Activated CD8-positive, alpha-beta T cell treated with anti-CD3 and anti-CD28 coated beads for 36 hours (primary cell): ENCODE measurements at regions not wholly inside any gene's neighbourhood (a gene's known extent, or its start where the extent isn't known, plus 50 kb on each side); places are given as distances from the start of the nearest gene placed in this dataset.

ENCODE experiments used
- ATAC-seq: fragments of 200-7000 bp; cut with Tn5 transposase; one replicate; pipeline ENCODE4 v1.10.0; 2021; ENCODE audit warnings: mild to moderate bottlenecking, moderate library complexity
- CTCF ChIA-PET: fragments of 350-600 bp; sonication (Branson Sonifier 250); formaldehyde crosslinking; loops from one replicate; lab custom pipeline; 2021; ENCODE audit warnings: antibody characterized with exemption; lab: Charles Lee
- POLR2A ChIA-PET: fragments of 350-600 bp; sonication (Branson Sonifier 250); formaldehyde crosslinking; loops from one replicate; lab custom pipeline; 2021; ENCODE audit warnings: antibody characterized with exemption; lab: Charles Lee
- DNase-seq: peaks from one replicate; pipeline ENCODE4 v3.0.0-alpha.2; 2020
- H3K27ac Mint-ChIP-seq: one replicate; pipeline ENCODE4 v1.8.0; 2021; ENCODE audit warnings: mild to moderate bottlenecking, mixed read lengths
- H3K27me3 Mint-ChIP-seq: one replicate; pipeline ENCODE4 v1.8.0; 2021; ENCODE audit warnings: mixed read lengths
- H3K36me3 Mint-ChIP-seq: one replicate; pipeline ENCODE4 v1.8.0; 2021; ENCODE audit warnings: low read depth, mixed read lengths
- H3K4me1 Mint-ChIP-seq: one replicate; pipeline ENCODE4 v1.8.0; 2021; ENCODE audit warnings: low read depth, mixed read lengths
- H3K4me3 Mint-ChIP-seq: one replicate; pipeline ENCODE4 v1.8.0; 2021; ENCODE audit warnings: mild to moderate bottlenecking, moderate library complexity, mixed read lengths
- H3K9me3 Mint-ChIP-seq: one replicate; pipeline ENCODE4 v1.8.0; 2021; ENCODE audit warnings: mixed read lengths
- intact Hi-C: fragments of 100-400 bp; cut with micrococcal nuclease; formaldehyde crosslinking; loops from one replicate; pipeline ENCODE4 v1.10.0; 2022
- TF ChIP-seq, protein P1 (sequence below): fragments of 200-600 bp; IDR thresholded peaks from one replicate; pipeline ENCODE4 v1.8.0; 2022; ENCODE audit warnings: antibody characterized with exemption, mild to moderate bottlenecking

DNA sequence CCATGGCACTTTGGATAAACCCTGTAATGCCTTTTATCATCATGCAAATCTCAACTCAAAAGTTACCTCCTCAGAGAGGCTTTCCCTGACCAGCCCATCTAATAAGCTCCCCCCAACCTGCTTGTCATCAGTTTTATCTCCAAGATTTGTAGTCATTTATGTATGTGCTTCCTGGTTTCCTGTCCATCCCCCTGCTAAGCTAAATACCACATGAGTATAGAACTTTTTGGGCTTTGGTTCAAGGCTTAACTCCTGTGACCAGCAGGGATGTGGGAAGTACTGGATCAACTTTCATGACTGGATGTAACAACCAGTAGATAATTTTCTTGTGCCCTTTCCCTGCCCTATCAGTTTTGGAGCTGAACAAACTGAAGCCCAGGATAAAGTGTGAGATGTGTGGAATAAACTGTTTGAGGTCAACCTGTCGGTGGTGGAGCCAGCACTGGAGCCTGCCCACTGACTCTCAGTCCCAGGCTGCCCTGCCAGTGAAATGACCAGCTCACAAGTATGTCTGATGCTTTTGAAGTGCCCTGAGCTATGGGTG, 148.6 kb downstream of the CYP26A1 start:
- Mint-ChIP-seq H3K4me3 (no peak overlapping the region), H3K36me3 (no peaks in the 10 kb centered on the region), H3K27me3 (no peaks in the 10 kb centered on the region), H3K9me3 (no peaks in the 10 kb centered on the region), H3K27ac (no peak overlapping the region), H3K4me1 (no peaks in the 10 kb centered on the region)
- TF ChIP-seq, protein P1, sequence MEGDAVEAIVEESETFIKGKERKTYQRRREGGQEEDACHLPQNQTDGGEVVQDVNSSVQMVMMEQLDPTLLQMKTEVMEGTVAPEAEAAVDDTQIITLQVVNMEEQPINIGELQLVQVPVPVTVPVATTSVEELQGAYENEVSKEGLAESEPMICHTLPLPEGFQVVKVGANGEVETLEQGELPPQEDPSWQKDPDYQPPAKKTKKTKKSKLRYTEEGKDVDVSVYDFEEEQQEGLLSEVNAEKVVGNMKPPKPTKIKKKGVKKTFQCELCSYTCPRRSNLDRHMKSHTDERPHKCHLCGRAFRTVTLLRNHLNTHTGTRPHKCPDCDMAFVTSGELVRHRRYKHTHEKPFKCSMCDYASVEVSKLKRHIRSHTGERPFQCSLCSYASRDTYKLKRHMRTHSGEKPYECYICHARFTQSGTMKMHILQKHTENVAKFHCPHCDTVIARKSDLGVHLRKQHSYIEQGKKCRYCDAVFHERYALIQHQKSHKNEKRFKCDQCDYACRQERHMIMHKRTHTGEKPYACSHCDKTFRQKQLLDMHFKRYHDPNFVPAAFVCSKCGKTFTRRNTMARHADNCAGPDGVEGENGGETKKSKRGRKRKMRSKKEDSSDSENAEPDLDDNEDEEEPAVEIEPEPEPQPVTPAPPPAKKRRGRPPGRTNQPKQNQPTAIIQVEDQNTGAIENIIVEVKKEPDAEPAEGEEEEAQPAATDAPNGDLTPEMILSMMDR, result no peak
- ChIA-PET CTCF (interaction anchor here (1.0 to 1.2 kb wide), 3 partner anchors 12 to 107 kb away, joined by 3 read pairs; no protein-coding TSS in a partner anchor), POLR2A (no interaction called here)
- ATAC-seq (no peak), DNase-seq (no peak)
- intact Hi-C loops, result no loop called here

DNA sequence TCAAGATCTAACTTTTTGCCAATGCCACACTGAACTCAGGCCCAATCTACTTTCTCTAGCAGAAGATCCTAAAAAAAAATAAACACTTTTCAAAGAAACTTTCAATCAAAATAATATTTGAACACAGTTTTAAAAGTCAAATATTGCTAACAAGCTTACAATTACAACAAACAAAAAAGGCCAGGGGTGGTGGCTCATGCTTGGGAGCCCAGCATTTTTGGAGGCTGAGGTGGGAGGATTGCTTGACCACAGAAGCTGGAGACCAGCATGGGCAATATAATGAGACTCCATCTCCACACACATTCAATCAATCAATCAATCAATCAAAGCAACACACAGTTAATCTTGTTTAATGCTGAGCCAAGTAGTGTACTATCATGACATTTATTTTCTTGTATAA, 149.2 kb downstream of the CYP26A1 start:
- Mint-ChIP-seq H3K27ac (no peak overlapping the region), H3K27me3 (no peaks in the 10 kb centered on the region), H3K36me3 (no peaks in the 10 kb centered on the region), H3K4me3 (no peak overlapping the region), H3K4me1 (no peaks in the 10 kb centered on the region), H3K9me3 (no peaks in the 10 kb centered on the region)
- TF ChIP-seq, protein P1, result no peak
- ChIA-PET CTCF (interaction anchor here (1.0 to 1.2 kb wide), 2 partner anchors 14 to 107 kb away, joined by 3 read pairs; no protein-coding TSS in a partner anchor), POLR2A (interaction anchor here (0.6 kb wide), 1 partner anchor 118 kb away, joined by 5 read pairs; no protein-coding TSS in a partner anchor)
- intact Hi-C loops, result no loop called here
- no peak for ATAC-seq
- no peak for DNase-seq

DNA sequence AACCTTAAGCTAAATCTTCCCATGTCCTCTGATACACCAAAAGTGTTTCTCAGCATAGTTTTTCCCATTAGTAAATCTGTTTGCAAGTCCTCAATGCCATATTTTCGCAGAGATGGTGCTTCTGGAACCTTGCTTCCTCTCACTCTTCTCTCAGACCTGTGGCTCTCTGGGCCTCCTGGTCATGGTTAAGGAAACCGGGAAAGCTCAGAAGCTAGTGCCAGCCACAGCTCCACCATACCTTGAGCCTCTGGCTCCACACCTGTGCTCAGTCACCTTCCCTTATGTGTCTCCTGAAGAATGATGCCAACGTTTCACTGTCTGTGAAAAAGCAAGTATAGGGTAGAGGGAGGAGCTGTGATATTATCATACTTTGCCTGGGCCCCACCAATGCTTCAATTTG, 149.6 kb downstream of the CYP26A1 start:
- ChIA-PET POLR2A (interaction anchor here (0.6 kb wide), 1 partner anchor 118 kb away, joined by 5 read pairs; no protein-coding TSS in a partner anchor), CTCF (interaction anchor here (1.0 to 1.2 kb wide), 2 partner anchors 13 to 108 kb away, joined by 3 read pairs; no protein-coding TSS in a partner anchor)
- Mint-ChIP-seq H3K27ac (no peak overlapping the region), H3K4me1 (no peaks in the 10 kb centered on the region), H3K36me3 (no peaks in the 10 kb centered on the region), H3K27me3 (no peaks in the 10 kb centered on the region), H3K9me3 (no peaks in the 10 kb centered on the region), H3K4me3 (no peak overlapping the region)
- no peak for DNase-seq
- intact Hi-C loops, result no loop called here
- ATAC-seq, result no peak
- TF ChIP-seq, protein P1, result no peak

DNA sequence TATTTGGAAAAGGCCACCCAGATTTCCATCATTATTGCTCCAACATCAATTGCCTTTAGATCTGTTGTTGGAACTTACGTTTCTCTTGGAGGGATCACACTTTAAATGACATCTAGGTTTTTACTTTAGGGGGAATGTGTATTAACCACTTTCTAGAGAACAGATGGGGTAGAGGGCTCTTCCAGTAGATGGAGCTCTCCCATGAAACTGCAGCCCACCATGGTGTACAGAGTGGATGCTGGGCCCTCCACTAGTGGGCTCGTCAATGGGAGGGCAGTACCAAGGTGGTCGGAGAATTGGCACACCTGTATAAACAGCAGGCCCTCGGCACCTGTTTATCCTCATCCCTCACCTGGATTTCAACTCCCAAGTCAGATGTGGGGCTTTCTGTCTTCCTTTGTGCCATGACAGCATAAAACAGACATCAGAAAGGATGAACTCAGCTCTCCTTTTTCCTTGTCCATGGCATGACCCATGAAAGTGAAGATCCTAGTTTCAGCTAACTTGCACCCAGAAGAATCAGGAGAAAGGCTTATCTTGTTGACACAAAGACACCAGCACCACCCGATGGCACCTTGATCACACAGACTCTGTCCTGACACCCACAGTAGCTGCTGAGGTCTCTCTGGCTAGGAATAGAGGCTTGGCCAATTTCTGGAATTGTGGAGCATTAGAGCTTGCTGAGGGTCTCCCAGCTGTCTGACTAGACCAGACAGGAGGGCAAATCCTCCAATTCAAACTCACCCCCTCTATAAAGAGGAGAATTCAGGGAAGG, 150.5 kb downstream of the CYP26A1 start:
- ATAC-seq (no peak), DNase-seq (no peak)
- intact Hi-C loops, result no loop called here
- TF ChIP-seq, protein P1, result no peak
- H3K27ac Mint-ChIP-seq, result no peak overlapping the region
- no peaks in the 10 kb centered on the region for H3K9me3 Mint-ChIP-seq
- ChIA-PET POLR2A (no interaction called here), CTCF (no interaction called here)
- no peak overlapping the region for H3K4me3 Mint-ChIP-seq
- no peaks in the 10 kb centered on the region for H3K36me3 Mint-ChIP-seq
- H3K4me1 Mint-ChIP-seq, result no peaks in the 10 kb centered on the region
- peaks cover 1% of the 10 kb centered on the region for H3K27me3 Mint-ChIP-seq

GRCh38 chr10:93225938-93226337, 152.2 kb downstream of the CYP26A1 start:
- POLR2A ChIA-PET, result no interaction called here
- ATAC-seq, result no peak
- H3K27ac Mint-ChIP-seq, result no peak overlapping the region

More at GRCh38 chr10:93225938-93226337, 152.2 kb downstream of the CYP26A1 start:
- intact Hi-C loops, result no loop called here
- Mint-ChIP-seq H3K4me1 (no peaks in the 10 kb centered on the region), H3K36me3 (no peaks in the 10 kb centered on the region), H3K4me3 (no peak overlapping the region), H3K27me3 (peaks cover 2% of the 10 kb centered on the region), H3K9me3 (no peaks in the 10 kb centered on the region)
- no peak for DNase-seq
- CTCF ChIA-PET, result no interaction called here
- TF ChIP-seq, protein P1, result no peak
